Nephron (organoid): ENCODE measurements at regions not wholly inside any gene's neighbourhood (a gene's known extent, or its start where the extent isn't known, plus 50 kb on each side); places are given as distances from the start of the nearest gene placed in this dataset.

Source experiments
- H3K27ac Mint-ChIP-seq, 3 experiments: 2 replicates each; pipeline ENCODE4 v1.8.0; 2020; ENCODE audit warnings: mixed read lengths in 3 of 3, mild to moderate bottlenecking in 2 of 3, moderate library complexity in 1 of 3
- H3K27me3 Mint-ChIP-seq: 2 replicates; pipeline ENCODE4 v1.8.0; 2021; ENCODE audit warnings: low read depth, mild to moderate bottlenecking, moderate library complexity, mixed read lengths
- H3K36me3 Mint-ChIP-seq: 2 replicates; pipeline ENCODE4 v1.8.0; 2020; ENCODE audit warnings: low read depth, mixed read lengths
- H3K4me1 Mint-ChIP-seq: 2 replicates; pipeline ENCODE4 v1.8.0; 2020; ENCODE audit warnings: mixed read lengths
- H3K4me3 Mint-ChIP-seq, 3 experiments: 2 replicates each; pipeline ENCODE4 v1.8.0; 2020; ENCODE audit warnings: mild to moderate bottlenecking in 3 of 3, mixed read lengths in 3 of 3, moderate library complexity in 2 of 3
- H3K9me3 Mint-ChIP-seq: 2 replicates; pipeline ENCODE4 v1.8.0; 2020; ENCODE audit warnings: mixed read lengths
- TF ChIP-seq, protein P1 (sequence below), 3 experiments: fragments of 200-600 bp; sonication (generic); IDR thresholded peaks; one replicate each; pipeline ENCODE4 v1.5.0; 2021; ENCODE audit warnings: antibody characterized with exemption in 3 of 3; ENCODE audit not compliant: unreplicated experiment in 3 of 3

DNA sequence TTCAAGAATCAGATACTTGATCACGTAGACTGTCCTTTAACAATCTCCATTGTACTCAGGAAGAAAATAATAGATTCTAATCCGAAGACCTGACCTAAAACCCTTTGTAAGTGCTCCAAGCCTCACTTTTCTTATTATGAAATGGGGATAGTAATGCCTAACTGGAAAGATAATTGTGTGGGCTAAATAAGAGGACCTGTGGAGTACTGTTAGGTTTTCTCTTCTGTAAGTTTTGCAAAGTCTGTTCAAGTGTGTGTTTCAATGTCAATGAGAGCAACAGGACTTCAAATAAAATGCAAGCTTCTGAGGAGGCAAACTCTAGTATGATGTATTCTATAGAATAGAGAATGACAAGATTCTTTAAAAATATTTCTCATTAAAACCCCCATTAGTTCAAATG, 348.6 kb downstream of the USP25 start:
- Mint-ChIP-seq H3K9me3 (no peaks in the 10 kb centered on the region), H3K36me3 (no peaks in the 10 kb centered on the region), H3K27ac (no peak overlapping the region), H3K4me3 (no peak overlapping the region), H3K4me1 (peaks cover 13% of the 10 kb centered on the region), H3K27me3 (no peaks in the 10 kb centered on the region)
- TF ChIP-seq, protein P1, sequence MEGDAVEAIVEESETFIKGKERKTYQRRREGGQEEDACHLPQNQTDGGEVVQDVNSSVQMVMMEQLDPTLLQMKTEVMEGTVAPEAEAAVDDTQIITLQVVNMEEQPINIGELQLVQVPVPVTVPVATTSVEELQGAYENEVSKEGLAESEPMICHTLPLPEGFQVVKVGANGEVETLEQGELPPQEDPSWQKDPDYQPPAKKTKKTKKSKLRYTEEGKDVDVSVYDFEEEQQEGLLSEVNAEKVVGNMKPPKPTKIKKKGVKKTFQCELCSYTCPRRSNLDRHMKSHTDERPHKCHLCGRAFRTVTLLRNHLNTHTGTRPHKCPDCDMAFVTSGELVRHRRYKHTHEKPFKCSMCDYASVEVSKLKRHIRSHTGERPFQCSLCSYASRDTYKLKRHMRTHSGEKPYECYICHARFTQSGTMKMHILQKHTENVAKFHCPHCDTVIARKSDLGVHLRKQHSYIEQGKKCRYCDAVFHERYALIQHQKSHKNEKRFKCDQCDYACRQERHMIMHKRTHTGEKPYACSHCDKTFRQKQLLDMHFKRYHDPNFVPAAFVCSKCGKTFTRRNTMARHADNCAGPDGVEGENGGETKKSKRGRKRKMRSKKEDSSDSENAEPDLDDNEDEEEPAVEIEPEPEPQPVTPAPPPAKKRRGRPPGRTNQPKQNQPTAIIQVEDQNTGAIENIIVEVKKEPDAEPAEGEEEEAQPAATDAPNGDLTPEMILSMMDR (IDR thresholded peaks at IDR 0.05; ENCODE audit: unreplicated experiment in 3 of 3): no peak

- Mint-ChIP-seq H3K4me1 (peaks cover 10% of the 10 kb centered on the region), H3K27ac (no peak overlapping the region), H3K36me3 (no peaks in the 10 kb centered on the region), H3K27me3 (no peaks in the 10 kb centered on the region), H3K4me3 (no peak overlapping the region), H3K9me3 (no peaks in the 10 kb centered on the region)
- TF ChIP-seq, protein P1 (IDR thresholded peaks at IDR 0.05; ENCODE audit: unreplicated experiment in 3 of 3): no peak
These were observed 350.0 kb downstream of the USP25 start for GRCh38 chr21:16079830-16080229.

DNA sequence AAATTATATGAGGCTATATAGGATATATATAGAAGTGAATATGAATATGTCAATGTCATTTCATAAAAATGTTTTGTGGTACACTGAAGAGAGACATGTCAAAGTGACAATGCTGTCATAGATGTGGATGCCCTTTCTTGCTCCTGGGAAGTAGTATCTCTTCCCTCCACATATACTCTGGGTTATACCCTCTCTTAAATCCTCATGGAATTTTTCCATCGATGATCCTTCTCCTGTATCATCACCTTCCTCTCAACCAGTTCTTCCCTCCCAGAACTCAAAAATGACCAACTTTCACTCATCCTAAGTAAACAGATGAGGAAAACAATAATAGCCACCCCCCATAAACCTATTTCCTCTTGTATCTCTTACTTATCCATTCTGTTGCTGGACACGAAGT, 351.5 kb downstream of the USP25 start:
- no peaks in the 10 kb centered on the region for H3K36me3 Mint-ChIP-seq
- H3K27me3 Mint-ChIP-seq: no peaks in the 10 kb centered on the region
- peaks cover 25% of the 10 kb centered on the region for H3K4me1 Mint-ChIP-seq
- no peaks in the 10 kb centered on the region for H3K9me3 Mint-ChIP-seq
- H3K4me3 Mint-ChIP-seq: no peak overlapping the region
- TF ChIP-seq, protein P1 (IDR thresholded peaks at IDR 0.05; ENCODE audit: unreplicated experiment in 3 of 3): no peak
- peak overlapping the region in 1 of 3 experiments; percentile 5 for H3K27ac Mint-ChIP-seq

GRCh38 chr21:16082038-16082816, 352.4 kb downstream of the USP25 start:
- Mint-ChIP-seq H3K4me3 (no peak overlapping the region), H3K36me3 (no peaks in the 10 kb centered on the region), H3K27me3 (no peaks in the 10 kb centered on the region), H3K9me3 (no peaks in the 10 kb centered on the region), H3K27ac (peak overlapping the region in 2 of 3 experiments; percentile 47 to 48), H3K4me1 (peaks cover 33% of the 10 kb centered on the region)
- TF ChIP-seq, protein P1 (IDR thresholded peaks at IDR 0.05; ENCODE audit: unreplicated experiment in 3 of 3): peak; percentile 46 to 62 (median 49)

- TF ChIP-seq, protein P1 (IDR thresholded peaks at IDR 0.05; ENCODE audit: unreplicated experiment in 3 of 3): no peak
- H3K36me3 Mint-ChIP-seq: no peaks in the 10 kb centered on the region
- H3K27ac Mint-ChIP-seq: peak overlapping the region; percentile 63 to 79 (median 76)
- no peaks in the 10 kb centered on the region for H3K9me3 Mint-ChIP-seq
- no peaks in the 10 kb centered on the region for H3K27me3 Mint-ChIP-seq
- no peak overlapping the region for H3K4me3 Mint-ChIP-seq
- peaks cover 33% of the 10 kb centered on the region for H3K4me1 Mint-ChIP-seq
These were observed 355.1 kb downstream of the USP25 start for GRCh38 chr21:16084776-16085364.
